ENCODE measurements at regions not wholly inside any gene's neighbourhood (a gene's known extent, or its start where the extent isn't known, plus 50 kb on each side); places are given as distances from the start of the nearest gene placed in this dataset.

DNA sequence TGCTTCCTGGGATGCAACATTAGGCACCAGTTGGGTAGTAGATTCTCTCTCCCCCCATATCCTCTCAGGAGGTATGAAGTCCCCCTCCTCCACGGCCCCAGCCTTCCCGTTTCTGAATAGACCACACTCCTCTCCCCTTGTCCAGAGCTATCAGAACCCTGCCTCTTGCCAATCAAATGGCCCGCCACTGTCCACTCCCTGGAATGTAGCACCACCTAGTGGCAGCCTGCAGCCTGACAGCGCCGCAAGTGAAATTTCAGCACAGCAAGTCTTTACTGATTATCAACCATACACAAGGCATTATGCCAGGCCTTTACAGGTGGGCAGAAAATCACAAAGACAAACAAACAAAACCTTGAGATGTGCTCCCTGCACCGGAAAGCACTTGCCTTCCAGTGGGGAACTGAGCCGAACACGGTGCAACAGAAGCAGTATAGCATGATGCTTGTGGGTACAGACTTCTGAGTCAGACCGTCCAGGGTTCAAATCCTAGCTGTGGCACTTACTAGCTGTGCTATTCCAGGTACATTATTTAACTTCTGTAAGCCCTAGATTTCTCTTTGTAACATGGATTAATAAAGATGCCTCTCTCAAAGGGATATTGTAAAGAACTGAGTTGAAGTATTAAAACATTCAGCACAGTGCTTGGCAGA is 174.0 kb downstream of the SMAD2 start (continued):
- TF ChIP-seq, protein P1, sequence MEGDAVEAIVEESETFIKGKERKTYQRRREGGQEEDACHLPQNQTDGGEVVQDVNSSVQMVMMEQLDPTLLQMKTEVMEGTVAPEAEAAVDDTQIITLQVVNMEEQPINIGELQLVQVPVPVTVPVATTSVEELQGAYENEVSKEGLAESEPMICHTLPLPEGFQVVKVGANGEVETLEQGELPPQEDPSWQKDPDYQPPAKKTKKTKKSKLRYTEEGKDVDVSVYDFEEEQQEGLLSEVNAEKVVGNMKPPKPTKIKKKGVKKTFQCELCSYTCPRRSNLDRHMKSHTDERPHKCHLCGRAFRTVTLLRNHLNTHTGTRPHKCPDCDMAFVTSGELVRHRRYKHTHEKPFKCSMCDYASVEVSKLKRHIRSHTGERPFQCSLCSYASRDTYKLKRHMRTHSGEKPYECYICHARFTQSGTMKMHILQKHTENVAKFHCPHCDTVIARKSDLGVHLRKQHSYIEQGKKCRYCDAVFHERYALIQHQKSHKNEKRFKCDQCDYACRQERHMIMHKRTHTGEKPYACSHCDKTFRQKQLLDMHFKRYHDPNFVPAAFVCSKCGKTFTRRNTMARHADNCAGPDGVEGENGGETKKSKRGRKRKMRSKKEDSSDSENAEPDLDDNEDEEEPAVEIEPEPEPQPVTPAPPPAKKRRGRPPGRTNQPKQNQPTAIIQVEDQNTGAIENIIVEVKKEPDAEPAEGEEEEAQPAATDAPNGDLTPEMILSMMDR (IDR thresholded peaks at IDR 0.05): peak; percentile 90
- TF ChIP-seq MEF2A (IDR thresholded peaks at IDR 0.05; ENCODE audit: borderline replicate concordance, low read depth): no peak
- no peak for TF ChIP-seq GABPA (IDR thresholded peaks at IDR 0.05; ENCODE audit: low read depth)
- no peak for TF ChIP-seq GATA2 (CRISPR knock-in tag; IDR thresholded peaks at IDR 0.05)
- TF ChIP-seq, protein P2, sequence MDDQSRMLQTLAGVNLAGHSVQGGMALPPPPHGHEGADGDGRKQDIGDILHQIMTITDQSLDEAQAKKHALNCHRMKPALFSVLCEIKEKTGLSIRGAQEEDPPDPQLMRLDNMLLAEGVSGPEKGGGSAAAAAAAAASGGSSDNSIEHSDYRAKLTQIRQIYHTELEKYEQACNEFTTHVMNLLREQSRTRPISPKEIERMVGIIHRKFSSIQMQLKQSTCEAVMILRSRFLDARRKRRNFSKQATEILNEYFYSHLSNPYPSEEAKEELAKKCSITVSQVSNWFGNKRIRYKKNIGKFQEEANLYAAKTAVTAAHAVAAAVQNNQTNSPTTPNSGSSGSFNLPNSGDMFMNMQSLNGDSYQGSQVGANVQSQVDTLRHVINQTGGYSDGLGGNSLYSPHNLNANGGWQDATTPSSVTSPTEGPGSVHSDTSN (IDR thresholded peaks at IDR 0.05): 0 out of 2 replicates have a peak, but pooled peaks have one; percentile 33
- peak; percentile 36 for TF ChIP-seq CHD2 (IDR thresholded peaks at IDR 0.05; ENCODE audit: low read length, partially characterized antibody)
- TF ChIP-seq, protein P3, sequence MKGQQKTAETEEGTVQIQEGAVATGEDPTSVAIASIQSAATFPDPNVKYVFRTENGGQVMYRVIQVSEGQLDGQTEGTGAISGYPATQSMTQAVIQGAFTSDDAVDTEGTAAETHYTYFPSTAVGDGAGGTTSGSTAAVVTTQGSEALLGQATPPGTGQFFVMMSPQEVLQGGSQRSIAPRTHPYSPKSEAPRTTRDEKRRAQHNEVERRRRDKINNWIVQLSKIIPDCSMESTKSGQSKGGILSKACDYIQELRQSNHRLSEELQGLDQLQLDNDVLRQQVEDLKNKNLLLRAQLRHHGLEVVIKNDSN (IDR thresholded peaks at IDR 0.05; ENCODE audit: borderline replicate concordance, low read depth): no peak

- ChIA-PET CTCF (interaction anchor here (0.6 to 8.0 kb wide), 49 partner anchors 10 to 704 kb away, joined by 3 to 101 read pairs (median 4); partner anchors contain the start of genes HDHD2 and SKOR2), POLR2A (no interaction called here)
- Histone ChIP-seq H2AFZ (ENCODE audit: low read depth) (no peak overlapping the region), H3K4me3 (ENCODE audit: low read depth in 2 of 2, low read length in 1 of 2) (no peak overlapping the region), H3K36me3 (replicated peaks in 1 of 2; ENCODE audit: control insufficient read depth in 1 of 2, insufficient read depth in 2 of 2, low read length in 1 of 2) (no peaks in the 10 kb centered on the region), H3K27me3 (ENCODE audit: insufficient read depth) (no peaks in the 10 kb centered on the region), H3K4me1 (ENCODE audit: control insufficient read depth in 1 of 2, insufficient read depth in 2 of 2, low read depth in 1 of 2, low read length in 1 of 2) (no peaks in the 10 kb centered on the region), H3K9me2 (no peaks in the 10 kb centered on the region), H3F3A (replicated peaks; ENCODE audit: insufficient read depth) (no peaks in the 10 kb centered on the region), H3K79me2 (ENCODE audit: insufficient read depth) (no peaks in the 10 kb centered on the region), H3K27ac (ENCODE audit: low read depth in 2 of 2, low read length in 1 of 2) (no peak overlapping the region), H4K20me1 (ENCODE audit: insufficient read depth) (no peaks in the 10 kb centered on the region), H3K9me3 (peaks cover 5% of the 10 kb centered on the region), H3K9ac (no peak overlapping the region), H3K4me2 (no peak overlapping the region)
- WGBS (ENCODE audit: low lambda C conversion rate): 37% methylated on average over 4 of the region's 4 CpGs
- no peak for DNase-seq
- no peak for TF ChIP-seq SMC3 (IDR thresholded peaks at IDR 0.05; ENCODE audit: low read depth, low read length)
- no peak for TF ChIP-seq MXI1 (IDR thresholded peaks at IDR 0.05; ENCODE audit: low read depth, low read length)
- TF ChIP-seq MEF2A (IDR thresholded peaks at IDR 0.05; ENCODE audit: borderline replicate concordance, low read depth): no peak
- no peak for TF ChIP-seq GATA2 (CRISPR knock-in tag; IDR thresholded peaks at IDR 0.05)
Measured at GRCh38 chr18:47755102-47755456, 175.4 kb downstream of the SMAD2 start.

All from SK-N-SH (cell line).